Left colon (tissue), 2 donors: ENCODE measurements at regions not wholly inside any gene's neighbourhood (a gene's known extent, or its start where the extent isn't known, plus 50 kb on each side); places are given as distances from the start of the nearest gene placed in this dataset.
A peak's percentile ranks its signal among the peaks of the same experiment; 100 is the strongest.
"Not testable (repeated sequence)": the region's sequence is repeated elsewhere in the genome, so short reads cannot be mapped to it uniquely, and the experiment has no call there.

Experiments used
- ATAC-seq: fragments of 200-7000 bp; cut with Tn5 transposase; one replicate; pipeline ENCODE4 v1.9.1; 2020; ENCODE audit warnings: mild to moderate bottlenecking, moderate library complexity
- DNase-seq, 2 donors: peaks; one replicate each; pipeline ENCODE4 v3.0.0-alpha.2; 2020
- intact Hi-C, 2 donors: fragments of 100-400 bp; cut with DNase I in 1 of 2; cut with micrococcal nuclease in 1 of 2; formaldehyde crosslinking; loops; one replicate each; pipeline versions ENCODE4 v1.11.2 to v1.14.0; 2022; cut with DNase I, micrococcal nuclease
- donor health status: DM: no; HTN: no; CAD: no.
- donor health status: DM: yes; HTN: yes; CAD: no.

GRCh38 chr9:90459321-90459720 lies 183.3 kb downstream of the DIRAS2 start:
- intact Hi-C loops: no loop called here
- DNase-seq: no peak
- ATAC-seq: no peak

- DNase-seq (peak; percentile 18 to 47), ATAC-seq (peak; percentile 83)
- intact Hi-C loops: no loop called here
These were observed 182.4 kb downstream of the DIRAS2 start for GRCh38 chr9:90460220-90460619.

- ATAC-seq (no peak), DNase-seq (no peak)
- intact Hi-C loops: no loop called here
These were observed 177.6 kb downstream of the DIRAS2 start for GRCh38 chr9:90464978-90465377.

GRCh38 chr9:90466441-90466840 lies 176.2 kb downstream of the DIRAS2 start:
- ATAC-seq: no peak
- no peak for DNase-seq
- intact Hi-C loops: no loop called here

- intact Hi-C loops: no loop called here
- DNase-seq (no peak), ATAC-seq (no peak)
These were observed 173.2 kb downstream of the DIRAS2 start for GRCh38 chr9:90469435-90469834.

- no peak for DNase-seq
- intact Hi-C loops: no loop called here
- no peak for ATAC-seq
These were observed 172.7 kb downstream of the DIRAS2 start for GRCh38 chr9:90469865-90470387.

GRCh38 chr9:90476058-90476457 lies 166.6 kb downstream of the DIRAS2 start:
- intact Hi-C loops: no loop called here
- no peak for ATAC-seq
- no peak for DNase-seq

GRCh38 chr9:90477535-90477934 lies 165.1 kb downstream of the DIRAS2 start:
- no peak for DNase-seq
- ATAC-seq: no peak
- intact Hi-C loops: no loop called here

- intact Hi-C loops: no loop called here
- no peak for ATAC-seq
These were observed 163.8 kb downstream of the DIRAS2 start for GRCh38 chr9:90478821-90479220.

GRCh38 chr9:90485028-90485427 lies 157.6 kb downstream of the DIRAS2 start:
- ATAC-seq: no peak
- intact Hi-C loops: no loop called here
- DNase-seq: no peak

More at GRCh38 chr9:90478821-90479220, 163.8 kb downstream of the DIRAS2 start:
- no peak for DNase-seq

GRCh38 chr9:90489066-90489465 lies 153.6 kb downstream of the DIRAS2 start:
- DNase-seq: no peak
- ATAC-seq: no peak
- intact Hi-C loops: no loop called here

GRCh38 chr9:90499761-90500160 lies 142.9 kb downstream of the DIRAS2 start:
- ATAC-seq (no peak), DNase-seq (no peak)
- intact Hi-C loops: no loop called here

GRCh38 chr9:90502134-90502533 lies 140.5 kb downstream of the DIRAS2 start:
- ATAC-seq: no peak
- DNase-seq: no peak
- intact Hi-C loops: no loop called here

GRCh38 chr9:90504486-90504885 lies 138.1 kb downstream of the DIRAS2 start:
- DNase-seq: no peak
- intact Hi-C loops: no loop called here
- ATAC-seq: no peak

- intact Hi-C loops: no loop called here
- no peak for ATAC-seq
These were observed 136.9 kb downstream of the DIRAS2 start for GRCh38 chr9:90505695-90506094.

GRCh38 chr9:90506402-90506801 lies 136.2 kb downstream of the DIRAS2 start:
- ATAC-seq, DNase-seq, intact Hi-C loops: not testable (repeated sequence)

More at GRCh38 chr9:90505695-90506094, 136.9 kb downstream of the DIRAS2 start:
- no peak for DNase-seq

- DNase-seq: no peak
- no peak for ATAC-seq
- intact Hi-C loops: no loop called here
These were observed 135.0 kb downstream of the DIRAS2 start for GRCh38 chr9:90507621-90508020.

- DNase-seq: no peak
- no peak for ATAC-seq
- intact Hi-C loops: no loop called here
These were observed 133.7 kb downstream of the DIRAS2 start for GRCh38 chr9:90508940-90509339.

- DNase-seq (no peak), ATAC-seq (no peak)
- intact Hi-C loops: no loop called here
These were observed 130.9 kb downstream of the DIRAS2 start for GRCh38 chr9:90511711-90512110.

- DNase-seq (no peak), ATAC-seq (no peak)
- intact Hi-C loops: no loop called here
These were observed 127.7 kb downstream of the DIRAS2 start for GRCh38 chr9:90514877-90515276.

- DNase-seq (no peak), ATAC-seq (no peak)
- intact Hi-C loops: no loop called here
These were observed 127.1 kb downstream of the DIRAS2 start for GRCh38 chr9:90515510-90515909.

- intact Hi-C loops: no loop called here
- ATAC-seq (peak; percentile 51), DNase-seq (no peak)
These were observed 125.5 kb downstream of the DIRAS2 start for GRCh38 chr9:90517103-90517502.
